ENCODE measurements at regions not wholly inside any gene's neighbourhood (a gene's known extent, or its start where the extent isn't known, plus 50 kb on each side); places are given as distances from the start of the nearest gene placed in this dataset.

DNA sequence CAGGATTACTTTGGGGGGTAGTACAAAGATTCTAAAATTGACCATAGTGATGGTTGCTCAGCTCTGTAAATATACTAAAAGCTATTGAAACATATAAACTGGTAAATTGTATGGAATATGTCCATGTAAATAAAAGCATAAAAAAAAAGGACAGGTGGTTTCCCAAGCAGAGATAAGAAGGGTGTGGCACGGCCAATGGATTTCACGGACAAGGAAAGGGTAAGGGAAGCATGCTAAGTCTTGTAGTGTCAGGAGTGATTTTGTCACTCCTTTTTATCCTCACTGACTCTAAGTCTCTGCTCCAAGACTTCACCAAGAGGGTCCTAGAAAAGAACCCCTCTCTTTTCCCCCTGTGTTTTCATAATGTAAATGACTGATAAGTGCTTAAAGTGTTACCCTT is 229.2 kb downstream of the SPTSSA start:
- Histone ChIP-seq H3K9me3 (no peaks in the 10 kb centered on the region), H3K27ac (no peak overlapping the region), H3K4me3 (no peak overlapping the region), H3K27me3 (no peaks in the 10 kb centered on the region), H3K36me3 (no peaks in the 10 kb centered on the region), H3K4me1 (no peaks in the 10 kb centered on the region)
- TF ChIP-seq POLR2A (IDR thresholded peaks at IDR 0.05) = no peak
- TF ChIP-seq, protein P1, sequence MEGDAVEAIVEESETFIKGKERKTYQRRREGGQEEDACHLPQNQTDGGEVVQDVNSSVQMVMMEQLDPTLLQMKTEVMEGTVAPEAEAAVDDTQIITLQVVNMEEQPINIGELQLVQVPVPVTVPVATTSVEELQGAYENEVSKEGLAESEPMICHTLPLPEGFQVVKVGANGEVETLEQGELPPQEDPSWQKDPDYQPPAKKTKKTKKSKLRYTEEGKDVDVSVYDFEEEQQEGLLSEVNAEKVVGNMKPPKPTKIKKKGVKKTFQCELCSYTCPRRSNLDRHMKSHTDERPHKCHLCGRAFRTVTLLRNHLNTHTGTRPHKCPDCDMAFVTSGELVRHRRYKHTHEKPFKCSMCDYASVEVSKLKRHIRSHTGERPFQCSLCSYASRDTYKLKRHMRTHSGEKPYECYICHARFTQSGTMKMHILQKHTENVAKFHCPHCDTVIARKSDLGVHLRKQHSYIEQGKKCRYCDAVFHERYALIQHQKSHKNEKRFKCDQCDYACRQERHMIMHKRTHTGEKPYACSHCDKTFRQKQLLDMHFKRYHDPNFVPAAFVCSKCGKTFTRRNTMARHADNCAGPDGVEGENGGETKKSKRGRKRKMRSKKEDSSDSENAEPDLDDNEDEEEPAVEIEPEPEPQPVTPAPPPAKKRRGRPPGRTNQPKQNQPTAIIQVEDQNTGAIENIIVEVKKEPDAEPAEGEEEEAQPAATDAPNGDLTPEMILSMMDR (IDR thresholded peaks at IDR 0.05) = no peak
- DNase-seq = peak in 1 of 3 donors; percentile 49

DNA sequence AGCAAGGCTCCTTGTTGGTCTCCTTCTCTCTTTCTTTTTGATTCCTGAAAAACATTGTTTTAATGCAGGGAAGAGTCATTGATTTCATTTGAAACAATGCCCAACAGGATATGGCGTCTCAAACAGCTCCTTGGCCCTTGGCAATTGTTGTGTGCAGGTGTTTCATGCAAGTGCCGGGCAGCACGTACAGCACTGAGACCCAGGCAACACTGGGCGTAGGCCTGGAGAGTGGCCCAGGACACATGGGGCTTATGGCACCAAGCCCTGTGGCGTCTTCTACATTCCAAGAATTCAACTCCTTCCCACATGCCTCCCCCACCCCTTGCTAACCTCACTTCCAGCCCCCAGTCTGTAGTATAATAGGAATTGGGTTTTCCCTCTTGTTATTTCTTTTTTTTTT is 230.4 kb downstream of the SPTSSA start:
- no peak overlapping the region for H3K27ac ChIP-seq
- no peaks in the 10 kb centered on the region for H3K9me3 ChIP-seq
- no peak for DNase-seq
- TF ChIP-seq POLR2A (IDR thresholded peaks at IDR 0.05) = no peak
- TF ChIP-seq, protein P1 (IDR thresholded peaks at IDR 0.05) = no peak
- H3K27me3 ChIP-seq = no peaks in the 10 kb centered on the region
- no peak overlapping the region for H3K4me3 ChIP-seq
- H3K4me1 ChIP-seq = no peaks in the 10 kb centered on the region
- H3K36me3 ChIP-seq = no peaks in the 10 kb centered on the region

DNA sequence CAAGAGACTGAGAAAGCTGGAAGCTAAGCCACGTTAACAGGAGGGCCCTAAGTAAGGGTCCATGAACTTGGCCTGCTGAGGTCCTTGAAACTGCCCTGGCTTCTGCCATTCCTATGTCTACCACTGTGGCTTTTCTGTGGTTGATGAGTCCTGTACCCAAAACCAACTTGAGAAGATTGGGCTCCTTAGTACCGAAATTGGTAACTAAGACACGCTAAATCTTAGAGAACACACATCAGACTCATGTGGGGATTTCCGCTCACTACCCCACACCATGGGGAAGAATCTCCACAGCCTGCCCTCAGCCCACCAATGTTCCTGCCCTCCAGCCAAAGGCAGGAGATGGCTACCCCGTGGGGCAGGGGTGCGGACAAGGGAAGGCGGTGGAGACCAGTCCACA is 232.9 kb downstream of the SPTSSA start:
- Histone ChIP-seq H3K27ac (no peak overlapping the region), H3K9me3 (no peaks in the 10 kb centered on the region), H3K4me1 (no peaks in the 10 kb centered on the region), H3K27me3 (no peaks in the 10 kb centered on the region), H3K36me3 (no peaks in the 10 kb centered on the region), H3K4me3 (no peak overlapping the region)
- no peak for DNase-seq
- no peak for TF ChIP-seq POLR2A (IDR thresholded peaks at IDR 0.05)
- TF ChIP-seq, protein P1 (IDR thresholded peaks at IDR 0.05) = no peak

DNA sequence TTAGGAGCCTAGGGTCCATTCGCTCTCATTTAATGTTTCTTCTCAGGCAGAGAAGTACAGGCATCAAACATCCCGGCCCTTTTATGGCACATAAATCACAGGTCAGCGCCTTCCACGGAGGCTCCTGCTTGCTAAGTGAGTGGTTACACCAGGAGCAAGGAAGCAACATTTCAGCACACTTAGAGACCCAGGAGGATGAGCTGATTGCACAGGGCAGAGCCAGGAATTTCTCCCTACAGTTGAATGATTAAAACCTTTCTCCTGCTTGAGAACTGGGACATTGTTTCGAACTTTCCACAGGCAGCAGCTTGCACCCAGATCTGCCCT is 233.4 kb downstream of the SPTSSA start:
- no peaks in the 10 kb centered on the region for H3K27me3 ChIP-seq
- peak overlapping the region in 1 of 4 donors; percentile 33 for H3K27ac ChIP-seq
- H3K4me1 ChIP-seq = no peaks in the 10 kb centered on the region
- H3K36me3 ChIP-seq = no peaks in the 10 kb centered on the region
- H3K4me3 ChIP-seq = no peak overlapping the region
- no peak for DNase-seq
- TF ChIP-seq, protein P1 (IDR thresholded peaks at IDR 0.05) = no peak
- no peak for TF ChIP-seq POLR2A (IDR thresholded peaks at IDR 0.05)
- no peaks in the 10 kb centered on the region for H3K9me3 ChIP-seq

DNA sequence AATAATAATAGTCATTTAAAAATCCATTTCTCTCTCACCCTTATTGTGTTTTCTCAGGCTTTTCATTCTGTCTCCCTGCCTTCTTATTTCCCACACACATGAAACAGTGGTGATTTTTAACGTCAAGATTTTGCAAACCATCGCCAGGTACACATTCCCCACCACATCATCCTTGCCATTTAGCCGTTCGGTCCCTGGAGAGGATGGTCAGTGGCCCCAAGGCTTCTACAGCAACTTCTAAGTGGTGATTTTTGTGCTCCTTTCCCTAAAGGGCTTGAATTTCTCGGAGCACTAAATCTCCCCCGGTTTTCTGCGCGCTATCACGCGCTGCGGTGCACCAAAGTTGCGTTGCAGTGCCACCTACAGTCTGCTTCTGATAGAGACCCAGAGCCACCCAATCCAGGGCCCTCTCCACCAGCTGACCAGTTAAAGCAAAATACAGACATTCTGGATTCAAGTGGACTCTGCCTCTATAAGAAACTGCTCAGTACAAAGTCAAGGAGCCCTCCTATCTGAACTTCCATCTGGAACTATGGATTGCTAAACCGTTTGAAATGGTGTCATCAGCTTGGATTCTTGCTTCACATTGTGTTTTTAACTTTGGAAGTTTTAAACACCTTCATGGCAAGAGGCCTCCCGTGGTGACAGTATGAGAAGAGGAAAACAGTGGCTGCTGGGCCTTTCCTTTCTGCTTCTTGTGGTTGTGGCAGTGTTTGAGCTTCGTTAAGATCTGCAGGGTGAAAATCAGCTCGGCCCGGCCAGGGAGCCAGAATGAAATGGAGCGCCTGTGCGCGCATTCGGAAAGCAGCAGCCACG is 234.0 kb downstream of the SPTSSA start:
- TF ChIP-seq, protein P1 (IDR thresholded peaks at IDR 0.05) = peak in 4 of 6 experiments; percentile 58 to 82 (median 80)
- TF ChIP-seq POLR2A (IDR thresholded peaks at IDR 0.05) = no peak
- no peaks in the 10 kb centered on the region for H3K9me3 ChIP-seq
- peak overlapping the region in 1 of 4 donors; percentile 33 for H3K27ac ChIP-seq
- peak in 2 of 3 donors; percentile 67 to 76 for DNase-seq
- no peaks in the 10 kb centered on the region for H3K4me1 ChIP-seq
- H3K27me3 ChIP-seq = no peaks in the 10 kb centered on the region
- no peak overlapping the region for H3K4me3 ChIP-seq
- H3K36me3 ChIP-seq = no peaks in the 10 kb centered on the region

Data from Peyer's patch (tissue), 4 donors.